ENCODE measurements at regions not wholly inside any gene's neighbourhood (a gene's known extent, or its start where the extent isn't known, plus 50 kb on each side); places are given as distances from the start of the nearest gene placed in this dataset.
A peak's percentile ranks its signal among the peaks of the same experiment; 100 is the strongest.

GRCh38 chr3:148150141-148150540 lies 547.6 kb upstream of the AGTR1 start:
- DNase-seq (ENCODE audit: low spot score), result no peak

- DNase-seq (ENCODE audit: low spot score), result peak; percentile 78
These were observed 539.5 kb upstream of the AGTR1 start for GRCh38 chr3:148158210-148158609.

GRCh38 chr3:148162132-148162531 lies 535.6 kb upstream of the AGTR1 start:
- DNase-seq (ENCODE audit: low spot score), result no peak

GRCh38 chr3:148168347-148168746 lies 529.4 kb upstream of the AGTR1 start:
- no peak for DNase-seq (ENCODE audit: low spot score)

- no peak for DNase-seq (ENCODE audit: low spot score)
These were observed 523.9 kb upstream of the AGTR1 start for GRCh38 chr3:148173851-148174250.

GRCh38 chr3:148175214-148175613 lies 522.5 kb upstream of the AGTR1 start:
- DNase-seq (ENCODE audit: low spot score), result no peak

- DNase-seq (ENCODE audit: low spot score), result peak; percentile 41
These were observed 519.2 kb upstream of the AGTR1 start for GRCh38 chr3:148178503-148178902.

GRCh38 chr3:148184798-148185197 lies 512.9 kb upstream of the AGTR1 start:
- no peak for DNase-seq (ENCODE audit: low spot score)

- DNase-seq (ENCODE audit: low spot score), result no peak
These were observed 510.8 kb upstream of the AGTR1 start for GRCh38 chr3:148186881-148187280.

GRCh38 chr3:148187296-148187695 lies 510.4 kb upstream of the AGTR1 start:
- no peak for DNase-seq (ENCODE audit: low spot score)

- peak; percentile 67 for DNase-seq (ENCODE audit: low spot score)
These were observed 507.2 kb upstream of the AGTR1 start for GRCh38 chr3:148190441-148190990.

GRCh38 chr3:148191966-148192365 lies 505.7 kb upstream of the AGTR1 start:
- no peak for DNase-seq (ENCODE audit: low spot score)

GRCh38 chr3:148197061-148197460 lies 500.6 kb upstream of the AGTR1 start:
- DNase-seq (ENCODE audit: low spot score), result no peak

- no peak for DNase-seq (ENCODE audit: low spot score)
These were observed 495.3 kb upstream of the AGTR1 start for GRCh38 chr3:148202386-148202785.

GRCh38 chr3:148203297-148204010 lies 494.2 kb upstream of the AGTR1 start:
- no peak for DNase-seq (ENCODE audit: low spot score)

- DNase-seq (ENCODE audit: low spot score), result no peak
These were observed 493.6 kb upstream of the AGTR1 start for GRCh38 chr3:148204131-148204530.

GRCh38 chr3:148205977-148206376 lies 491.7 kb upstream of the AGTR1 start:
- DNase-seq (ENCODE audit: low spot score), result no peak

- DNase-seq (ENCODE audit: low spot score), result no peak
These were observed 491.3 kb upstream of the AGTR1 start for GRCh38 chr3:148206446-148206845.

- no peak for DNase-seq (ENCODE audit: low spot score)
These were observed 488.7 kb upstream of the AGTR1 start for GRCh38 chr3:148208975-148209374.

- no peak for DNase-seq (ENCODE audit: low spot score)
These were observed 486.0 kb upstream of the AGTR1 start for GRCh38 chr3:148211725-148212124.

GRCh38 chr3:148214705-148215104 lies 483.0 kb upstream of the AGTR1 start:
- DNase-seq (ENCODE audit: low spot score), result no peak

- DNase-seq (ENCODE audit: low spot score), result no peak
These were observed 480.4 kb upstream of the AGTR1 start for GRCh38 chr3:148217317-148217716.

GRCh38 chr3:148218222-148218621 lies 479.5 kb upstream of the AGTR1 start:
- DNase-seq (ENCODE audit: low spot score), result no peak

GRCh38 chr3:148219999-148220398 lies 477.7 kb upstream of the AGTR1 start:
- DNase-seq (ENCODE audit: low spot score), result no peak

Measured in Ammon's horn (tissue), 1 donor.